Large intestine (tissue), 3 donors: ENCODE measurements at regions not wholly inside any gene's neighbourhood (a gene's known extent, or its start where the extent isn't known, plus 50 kb on each side); places are given as distances from the start of the nearest gene placed in this dataset.
A peak's percentile ranks its signal among the peaks of the same experiment; 100 is the strongest.

Source experiments
- DNase-seq, 2 donors: peaks; one replicate each; pipeline versions ENCODE4 v3.0.0 to v3.0.0-alpha.2; 2013
- H3K27ac ChIP-seq: one replicate; pipeline ENCODE4 v1.5.1; 2013; ENCODE audit warnings: low read length
- H3K27me3 ChIP-seq: 2 replicates; pipeline ENCODE4 v1.6.1; 2013; ENCODE audit warnings: low read length; ENCODE audit not compliant: control insufficient read depth, insufficient read depth
- H3K36me3 ChIP-seq: 2 replicates; pipeline ENCODE4 v1.6.1; 2013; ENCODE audit warnings: low read length; ENCODE audit not compliant: control insufficient read depth, insufficient read depth
- H3K4me1 ChIP-seq: one replicate; pipeline ENCODE4 v1.6.1; 2013; ENCODE audit warnings: low read length; ENCODE audit not compliant: control insufficient read depth, insufficient read depth
- H3K4me3 ChIP-seq: one replicate; pipeline ENCODE4 v1.5.1; 2013; ENCODE audit warnings: low read length
- H3K9me3 ChIP-seq: one replicate; pipeline ENCODE4 v1.6.1; 2013; ENCODE audit warnings: mild to moderate bottlenecking, low read depth, low read length, moderate library complexity; ENCODE audit not compliant: control insufficient read depth
- WGBS: methylation state at CpG from one replicate; pipeline ENCODE4 v1.1.5; 2013; ENCODE audit warnings: low lambda C conversion rate; ENCODE audit not compliant: insufficient coverage; 5-methylcytosine and 5-hydroxymethylcytosine counted together

GRCh38 chr12:87883806-87884205 is 145.4 kb downstream of the C12orf50 start:
- DNase-seq = no peak
- no peaks in the 10 kb centered on the region for H3K4me1 ChIP-seq
- H3K9me3 ChIP-seq = no peaks in the 10 kb centered on the region
- H3K27me3 ChIP-seq = no peaks in the 10 kb centered on the region
- no peak overlapping the region for H3K27ac ChIP-seq
- H3K36me3 ChIP-seq = no peaks in the 10 kb centered on the region
- H3K4me3 ChIP-seq = no peak overlapping the region
- 40% methylated on average over 1 of the region's 3 CpGs for WGBS

GRCh38 chr12:87879141-87879540 is 150.1 kb downstream of the C12orf50 start:
- H3K27me3 ChIP-seq = no peaks in the 10 kb centered on the region
- H3K9me3 ChIP-seq = no peaks in the 10 kb centered on the region
- H3K36me3 ChIP-seq = no peaks in the 10 kb centered on the region
- H3K27ac ChIP-seq = no peak overlapping the region
- no peak for DNase-seq
- no peak overlapping the region for H3K4me3 ChIP-seq
- WGBS = 62% methylated on average over 2 of the region's 3 CpGs
- no peaks in the 10 kb centered on the region for H3K4me1 ChIP-seq

- Histone ChIP-seq H3K4me3 (no peak overlapping the region), H3K36me3 (no peaks in the 10 kb centered on the region), H3K27me3 (no peaks in the 10 kb centered on the region), H3K4me1 (no peaks in the 10 kb centered on the region), H3K9me3 (no peaks in the 10 kb centered on the region), H3K27ac (no peak overlapping the region)
- no CpG with 5 or more reads among the region's 4 CpGs for WGBS
- no peak for DNase-seq
Measured at GRCh38 chr12:87870493-87871460, 158.4 kb downstream of the C12orf50 start.

- DNase-seq = no peak
- no peaks in the 10 kb centered on the region for H3K4me1 ChIP-seq
- no peaks in the 10 kb centered on the region for H3K36me3 ChIP-seq
- no peak overlapping the region for H3K4me3 ChIP-seq
- no peak overlapping the region for H3K27ac ChIP-seq
- H3K27me3 ChIP-seq = no peaks in the 10 kb centered on the region
- H3K9me3 ChIP-seq = no peaks in the 10 kb centered on the region
Measured at GRCh38 chr12:87870061-87870460, 159.1 kb downstream of the C12orf50 start.

- Histone ChIP-seq H3K4me1 (no peaks in the 10 kb centered on the region), H3K9me3 (no peaks in the 10 kb centered on the region), H3K36me3 (no peaks in the 10 kb centered on the region), H3K27me3 (no peaks in the 10 kb centered on the region), H3K27ac (no peak overlapping the region), H3K4me3 (no peak overlapping the region)
- WGBS = 60% methylated on average over 1 of the region's 3 CpGs
- DNase-seq = no peak
Measured at GRCh38 chr12:87866578-87867292, 162.5 kb downstream of the C12orf50 start.

- Histone ChIP-seq H3K27ac (no peak overlapping the region), H3K36me3 (no peaks in the 10 kb centered on the region), H3K4me1 (no peaks in the 10 kb centered on the region), H3K4me3 (no peak overlapping the region), H3K27me3 (no peaks in the 10 kb centered on the region), H3K9me3 (no peaks in the 10 kb centered on the region)
- no CpG with 5 or more reads among the region's 2 CpGs for WGBS
- no peak for DNase-seq
Measured at GRCh38 chr12:87861791-87862190, 167.4 kb downstream of the C12orf50 start.

GRCh38 chr12:87853448-87854003 is 175.7 kb downstream of the C12orf50 start:
- no peak for DNase-seq
- no peaks in the 10 kb centered on the region for H3K27me3 ChIP-seq
- no CpG with 5 or more reads among the region's 6 CpGs for WGBS
- H3K9me3 ChIP-seq = no peaks in the 10 kb centered on the region
- no peaks in the 10 kb centered on the region for H3K36me3 ChIP-seq
- no peaks in the 10 kb centered on the region for H3K4me1 ChIP-seq
- H3K4me3 ChIP-seq = no peak overlapping the region
- H3K27ac ChIP-seq = no peak overlapping the region

- Histone ChIP-seq H3K36me3 (no peaks in the 10 kb centered on the region), H3K9me3 (no peaks in the 10 kb centered on the region), H3K27me3 (no peaks in the 10 kb centered on the region), H3K4me1 (no peaks in the 10 kb centered on the region), H3K4me3 (no peak overlapping the region), H3K27ac (no peak overlapping the region)
- 100% methylated on average over 1 of the region's 2 CpGs for WGBS
- no peak for DNase-seq
Measured at GRCh38 chr12:87849074-87849473, 180.1 kb downstream of the C12orf50 start.

GRCh38 chr12:87848248-87848868 is 180.8 kb downstream of the C12orf50 start:
- WGBS = 11% methylated on average over 1 of the region's 2 CpGs
- H3K27ac ChIP-seq = no peak overlapping the region
- H3K36me3 ChIP-seq = no peaks in the 10 kb centered on the region
- no peaks in the 10 kb centered on the region for H3K4me1 ChIP-seq
- H3K9me3 ChIP-seq = no peaks in the 10 kb centered on the region
- H3K4me3 ChIP-seq = no peak overlapping the region
- no peaks in the 10 kb centered on the region for H3K27me3 ChIP-seq
- peak; percentile 9 to 26 for DNase-seq

- no peak overlapping the region for H3K4me3 ChIP-seq
- DNase-seq = no peak
- no peaks in the 10 kb centered on the region for H3K9me3 ChIP-seq
- no CpG with 5 or more reads among the region's 4 CpGs for WGBS
- no peaks in the 10 kb centered on the region for H3K27me3 ChIP-seq
- no peaks in the 10 kb centered on the region for H3K36me3 ChIP-seq
- no peaks in the 10 kb centered on the region for H3K4me1 ChIP-seq
- no peak overlapping the region for H3K27ac ChIP-seq
Measured at GRCh38 chr12:87847147-87847546, 182.1 kb downstream of the C12orf50 start.
